H1 (cell line): ENCODE measurements at regions not wholly inside any gene's neighbourhood (a gene's known extent, or its start where the extent isn't known, plus 50 kb on each side); places are given as distances from the start of the nearest gene placed in this dataset.

ENCODE experiments used
- CTCF ChIA-PET: fragments of 300-600 bp; sonication (Branson Sonifier 250); formaldehyde crosslinking; loops from one replicate; lab custom pipeline; 2021; ENCODE audit not compliant: partially characterized antibody; lab: Charles Lee
- POLR2A ChIA-PET: fragments of 300-600 bp; sonication (Branson Sonifier 250); formaldehyde crosslinking; loops from one replicate; lab custom pipeline; 2021; ENCODE audit warnings: inconsistent platforms; ENCODE audit not compliant: partially characterized antibody; lab: Charles Lee
- DNase-seq, 2 experiments: peaks; one replicate each; pipeline versions ENCODE4 v3.0.0 to v3.0.0-alpha.2; 2010 to 2022; ENCODE audit warnings: low spot score in 2 of 2, low read depth in 1 of 2, mixed read lengths in 1 of 2
- FAIRE-seq: peaks from 2 replicates; lab custom pipeline; 2011; peaks lifted over from hg19 to GRCh38; lab: Jason Lieb, UNC
- H2AFZ ChIP-seq: 2 replicates; pipeline ENCODE4 v1.8.1; 2012; ENCODE audit warnings: low read length, inconsistent platforms
- H2AK5ac ChIP-seq: 2 replicates; pipeline ENCODE4 v1.6.1; 2013; ENCODE audit warnings: low read depth, low read length
- H2BK120ac ChIP-seq: replicated peaks from 2 replicates; pipeline ENCODE3; 2013; ENCODE audit warnings: low read depth, low read length, inconsistent platforms
- H2BK12ac ChIP-seq: 2 replicates; pipeline ENCODE4 v1.6.1; 2013; ENCODE audit warnings: low read depth, low read length
- H2BK15ac ChIP-seq: 2 replicates; pipeline ENCODE4 v1.6.1; 2013; ENCODE audit warnings: low read length
- H2BK20ac ChIP-seq: 2 replicates; pipeline ENCODE4 v1.6.1; 2013; ENCODE audit warnings: low read length
- H2BK5ac ChIP-seq: 2 replicates; pipeline ENCODE4 v1.6.1; 2013; ENCODE audit warnings: low read depth, low read length
- H3K14ac ChIP-seq: 2 replicates; pipeline ENCODE4 v1.6.1; 2013; ENCODE audit warnings: inconsistent platforms; ENCODE audit not compliant: insufficient read length
- H3K18ac ChIP-seq: 2 replicates; pipeline ENCODE4 v1.6.1; 2013; ENCODE audit warnings: low read length; ENCODE audit errors: extremely low read depth
- H3K23ac ChIP-seq: 2 replicates; pipeline ENCODE4 v1.6.1; 2013; ENCODE audit warnings: inconsistent platforms; ENCODE audit not compliant: insufficient read length
- H3K23me2 ChIP-seq: 2 replicates; pipeline ENCODE4 v1.6.1; 2013; ENCODE audit warnings: low read depth, low read length
- H3K27ac ChIP-seq: 2 replicates; pipeline ENCODE4 v1.6.1; 2011; ENCODE audit warnings: low read depth, low read length, inconsistent platforms
- H3K27me3 ChIP-seq, 4 experiments: replicated peaks in 1 of 4; 1 replicate in 1 of 4; 2 replicates in 3 of 4; pipeline versions ENCODE4 v1.6.1 to v1.8.1; 2011 to 2013; ENCODE audit warnings: low read length in 3 of 4, mild to moderate bottlenecking in 3 of 4, inconsistent platforms in 2 of 4, mixed read lengths in 2 of 4, moderate library complexity in 1 of 4; ENCODE audit not compliant: control insufficient read depth in 3 of 4, insufficient read depth in 3 of 4; ENCODE audit errors: extremely low read depth in 1 of 4
- H3K36me3 ChIP-seq, 4 experiments: 2 replicates each; pipeline versions ENCODE4 v1.6.1 to v1.8.1; 2011 to 2013; ENCODE audit warnings: mild to moderate bottlenecking in 4 of 4, low read length in 3 of 4, moderate library complexity in 2 of 4, control low read depth in 1 of 4, inconsistent platforms in 1 of 4; ENCODE audit not compliant: insufficient read depth in 4 of 4, control insufficient read depth in 2 of 4
- H3K4ac ChIP-seq: replicated peaks from 2 replicates; pipeline ENCODE3; 2013; ENCODE audit warnings: low read length, low read depth, mixed read lengths, inconsistent platforms; ENCODE audit not compliant: insufficient read length
- H3K4me1 ChIP-seq, 4 experiments: replicated peaks in 1 of 4; 1 replicate in 1 of 4; 2 replicates in 3 of 4; pipeline versions ENCODE4 v1.6.1 to v1.8.1; 2011 to 2013; ENCODE audit warnings: low read length in 3 of 4, inconsistent platforms in 2 of 4, mixed read lengths in 1 of 4; ENCODE audit not compliant: insufficient read depth in 4 of 4, control insufficient read depth in 3 of 4
- H3K4me2 ChIP-seq, 2 experiments: 2 replicates each; pipeline versions ENCODE4 v1.6.1 to v1.8.1; 2011 to 2013; ENCODE audit warnings: low read depth in 2 of 2, low read length in 2 of 2, control low read depth in 1 of 2, inconsistent platforms in 1 of 2, mild to moderate bottlenecking in 1 of 2; ENCODE audit not compliant: insufficient read depth in 1 of 2
- H3K4me3 ChIP-seq, 4 experiments: fragments of 200-600, 300-600 bp in 1 of 4; sonication (generic), shearing (Covaris generic), sonication (Bioruptor Twin) in 1 of 4; 2 replicates each; pipeline versions ENCODE4 v1.5.1 to v1.8.1; 2011 to 2016; ENCODE audit warnings: low read length in 4 of 4, low read depth in 3 of 4, control low read depth in 2 of 4, inconsistent platforms in 2 of 4, mild to moderate bottlenecking in 2 of 4, mixed read lengths in 1 of 4, moderate library complexity in 1 of 4; ENCODE audit not compliant: insufficient read depth in 2 of 4; ENCODE audit errors: extremely low read depth in 1 of 4
- H3K56ac ChIP-seq: replicated peaks from 2 replicates; pipeline ENCODE3; 2013; ENCODE audit warnings: low read depth, mild to moderate bottlenecking, mixed read lengths, low read length, inconsistent platforms; ENCODE audit not compliant: insufficient read length
- H3K79me1 ChIP-seq: 2 replicates; pipeline ENCODE4 v1.6.1; 2013; ENCODE audit warnings: low read depth, low read length, control low read depth
- H3K79me2 ChIP-seq, 2 experiments: 2 replicates each; pipeline versions ENCODE4 v1.6.1 to v1.8.1; 2012 to 2013; ENCODE audit warnings: low read length in 2 of 2, mild to moderate bottlenecking in 2 of 2, inconsistent platforms in 1 of 2; ENCODE audit not compliant: insufficient read depth in 2 of 2, control insufficient read depth in 1 of 2
- H3K9ac ChIP-seq, 4 experiments: replicated peaks in 1 of 4; 1 replicate in 1 of 4; 2 replicates in 3 of 4; pipeline versions ENCODE4 v1.6.1 to v1.8.1; 2011 to 2013; ENCODE audit warnings: low read depth in 3 of 4, low read length in 3 of 4, control low read depth in 2 of 4, mild to moderate bottlenecking in 2 of 4, moderate library complexity in 2 of 4, inconsistent platforms in 1 of 4; ENCODE audit errors: extremely low read depth in 1 of 4
- H3K9me3 ChIP-seq, 2 experiments: 2 replicates each; pipeline versions ENCODE4 v1.6.1 to v1.8.1; 2012 to 2013; ENCODE audit warnings: mild to moderate bottlenecking in 2 of 2, moderate library complexity in 2 of 2, control low read depth in 1 of 2, inconsistent platforms in 1 of 2, low read depth in 1 of 2, low read length in 1 of 2, mixed read lengths in 1 of 2; ENCODE audit not compliant: insufficient read depth in 2 of 2
- H4K20me1 ChIP-seq, 2 experiments: replicated peaks in 1 of 2; 2 replicates each; pipeline versions ENCODE3 to v1.8.1; 2011 to 2013; ENCODE audit warnings: inconsistent platforms in 2 of 2, low read length in 2 of 2, mild to moderate bottlenecking in 1 of 2; ENCODE audit not compliant: insufficient read depth in 2 of 2, control insufficient read depth in 1 of 2
- H4K5ac ChIP-seq: 2 replicates; pipeline ENCODE4 v1.6.1; 2013; ENCODE audit warnings: low read length, low read depth, mixed read lengths, inconsistent platforms; ENCODE audit not compliant: insufficient read length
- H4K8ac ChIP-seq: 2 replicates; pipeline ENCODE4 v1.8.0; 2013; ENCODE audit warnings: mild to moderate bottlenecking, moderate library complexity, low read length, inconsistent platforms; ENCODE audit not compliant: insufficient read depth; ENCODE audit errors: extremely low read depth
- H4K91ac ChIP-seq: replicated peaks from 2 replicates; pipeline ENCODE3; 2013; ENCODE audit warnings: low read length, mixed read lengths, inconsistent platforms; ENCODE audit not compliant: insufficient read length
- ASH2L ChIP-seq: fragments of 200-600, 300-600 bp; sonication (generic); IDR thresholded peaks from one replicate; pipeline ENCODE4 v1.7.1; 2017; ENCODE audit warnings: low read length
- BRCA1 ChIP-seq: IDR thresholded peaks from 2 replicates; pipeline ENCODE4 v1.6.1; 2012; ENCODE audit warnings: low read depth, low read length, improper control_type of control experiment
- RNF2 ChIP-seq: fragments of 200-900, 300-1000 bp; sonication (generic); IDR thresholded peaks from 2 replicates; pipeline ENCODE4 v1.7.1; 2016; ENCODE audit warnings: borderline replicate concordance, low read depth, mild to moderate bottlenecking, antibody characterized with exemption, low read length; ENCODE audit not compliant: poor library complexity, severe bottlenecking; ENCODE audit errors: missing control alignments
- SIRT6 ChIP-seq: IDR thresholded peaks from one replicate; pipeline ENCODE4 v1.7.1; 2012; ENCODE audit warnings: low read length, inconsistent platforms
- WGBS, 2 experiments: shearing (Covaris generic) in 1 of 2; methylation state at CpG; one replicate each; pipeline versions ENCODE4 v1.1.6 to v1.1.7; 2013 to 2015; ENCODE audit warnings: low lambda C conversion rate in 2 of 2, mixed read lengths in 2 of 2, inconsistent platforms in 1 of 2, low coverage in 1 of 2, missing lambda C conversion rate in 1 of 2; ENCODE audit not compliant: insufficient replicate concordance in 2 of 2, insufficient coverage in 1 of 2, insufficient read length in 1 of 2; ENCODE audit errors: extremely low coverage in 1 of 2, missing lambda C conversion rate in 1 of 2; 5-methylcytosine and 5-hydroxymethylcytosine counted together

DNA sequence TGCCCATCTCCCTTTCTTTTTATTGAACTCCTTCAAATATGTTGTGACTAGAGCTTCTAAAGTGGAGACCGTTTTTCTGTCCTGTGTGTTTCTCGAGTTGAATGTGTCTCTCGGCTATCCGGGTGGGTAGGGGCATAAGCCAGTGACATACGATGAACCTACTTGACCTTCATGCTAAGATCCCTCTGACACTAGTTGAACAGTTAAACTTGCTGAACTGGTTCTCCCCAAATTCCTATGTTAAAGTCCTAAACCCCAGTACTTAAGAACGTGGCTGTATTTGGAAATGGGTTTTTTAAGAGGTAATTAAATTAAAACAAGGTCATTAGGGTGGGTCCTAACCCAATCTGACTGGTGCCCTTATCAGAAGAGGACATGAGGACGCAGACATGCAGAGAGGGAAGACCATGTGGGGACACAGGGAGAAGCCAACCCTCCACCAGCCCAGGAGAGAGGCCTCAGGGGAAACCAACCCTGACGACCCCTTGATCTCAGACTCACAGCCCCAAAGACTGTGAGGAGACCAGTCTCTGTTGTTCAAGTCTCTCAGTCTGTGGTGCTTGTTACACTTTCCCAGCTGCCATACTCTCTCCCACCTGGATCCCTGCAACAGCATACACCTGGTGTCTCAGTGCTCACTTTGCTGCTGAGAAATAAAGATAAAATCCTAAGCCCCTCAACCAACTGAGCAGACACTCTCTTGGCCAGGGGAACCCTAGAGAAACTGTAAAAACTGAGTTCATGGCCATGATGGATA lies 208.4 kb downstream of the MYLK4 start:
- H2AFZ ChIP-seq: no peak overlapping the region
- POLR2A ChIA-PET: no interaction called here
- no peaks in the 10 kb centered on the region for H3K4me1 ChIP-seq
- H3K9me3 ChIP-seq: peaks cover 0 to 3% of the 10 kb centered on the region in 2 experiments; a peak in 1 of 4 replicates
- DNase-seq (no peak), FAIRE-seq (no peak)
- H3K23me2 ChIP-seq: no peaks in the 10 kb centered on the region
- WGBS, 2 experiments: 81% methylated on average over 8 of the region's 8 CpGs; no CpG with 5 or more reads in 1 of the 2 experiments
- no peaks in the 10 kb centered on the region for H3K79me2 ChIP-seq
- no peaks in the 10 kb centered on the region for H4K20me1 ChIP-seq
- no peak overlapping the region for H3K56ac ChIP-seq
- no peak overlapping the region for H2BK12ac ChIP-seq
- CTCF ChIA-PET: interaction anchor here (1.0 kb wide), 1 partner anchor 19 kb away, joined by 3 read pairs; no protein-coding TSS in a partner anchor
- no peaks in the 10 kb centered on the region for H3K36me3 ChIP-seq
- no peaks in the 10 kb centered on the region for H3K79me1 ChIP-seq
- no peak overlapping the region for H2BK120ac ChIP-seq
- H4K5ac ChIP-seq: no peak overlapping the region
- H3K23ac ChIP-seq: no peak overlapping the region
- no peak overlapping the region for H4K8ac ChIP-seq
- H3K27me3 ChIP-seq: no peaks in the 10 kb centered on the region
- H3K4me2 ChIP-seq: no peak overlapping the region
- H3K9ac ChIP-seq: no peak overlapping the region
- H2BK5ac ChIP-seq: no peak overlapping the region
- no peak overlapping the region for H2BK20ac ChIP-seq
- no peak overlapping the region for H3K18ac ChIP-seq
- no peak overlapping the region for H2BK15ac ChIP-seq
- no peak overlapping the region for H3K14ac ChIP-seq
- no peak overlapping the region for H3K27ac ChIP-seq
- H2AK5ac ChIP-seq: no peak overlapping the region
- no peak overlapping the region for H4K91ac ChIP-seq
- no peak overlapping the region for H3K4ac ChIP-seq
- no peak overlapping the region for H3K4me3 ChIP-seq
- TF ChIP-seq ASH2L (no peak), RNF2 (no peak), SIRT6 (no peak), BRCA1 (no peak)
